Astrocyte of the cerebellum (primary cell): ENCODE measurements at regions not wholly inside any gene's neighbourhood (a gene's known extent, or its start where the extent isn't known, plus 50 kb on each side); places are given as distances from the start of the nearest gene placed in this dataset.

Experiments used
- DNase-seq: peaks from one replicate; pipeline ENCODE4 v3.0.0-alpha.2; 2011; ENCODE audit warnings: low read depth
- H3K4me3 ChIP-seq: 2 replicates; pipeline ENCODE4 v1.5.1; 2011; ENCODE audit warnings: mild to moderate bottlenecking, low read depth, low read length, moderate library complexity
- in situ Hi-C: cut with HindIII; loops from 2 replicates; pipeline ENCODE4 v1.10.0; 2017; ENCODE audit warnings: low sequenced_read_pairs
- TF ChIP-seq, protein P1 (sequence below): IDR thresholded peaks from 2 replicates; pipeline ENCODE4 v1.5.1; 2012; ENCODE audit warnings: low read length, low read depth, moderate library complexity, mild to moderate bottlenecking; ENCODE audit errors: missing control alignments

DNA sequence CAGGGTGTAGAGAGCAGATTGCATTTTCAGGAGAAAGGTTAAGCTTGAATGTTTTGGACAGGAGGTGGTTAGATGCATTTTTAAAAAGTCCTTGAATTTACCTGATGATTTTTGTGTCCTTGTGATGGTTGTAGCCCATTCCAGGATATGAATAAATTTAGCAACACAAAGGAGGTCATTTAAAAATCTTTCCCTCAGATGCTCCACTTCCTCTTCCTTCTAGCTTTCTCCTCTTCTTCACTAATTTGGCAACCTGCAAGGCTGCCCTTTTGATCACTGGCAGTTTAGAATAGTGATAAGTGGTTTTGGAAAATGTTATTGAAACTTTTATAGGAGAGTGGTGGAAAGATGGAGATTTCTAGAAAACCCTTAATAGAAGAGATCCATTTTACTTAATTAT lies 124.0 kb downstream of the LMO4 start:
- no peak overlapping the region for H3K4me3 ChIP-seq
- DNase-seq, result no peak
- TF ChIP-seq, protein P1, sequence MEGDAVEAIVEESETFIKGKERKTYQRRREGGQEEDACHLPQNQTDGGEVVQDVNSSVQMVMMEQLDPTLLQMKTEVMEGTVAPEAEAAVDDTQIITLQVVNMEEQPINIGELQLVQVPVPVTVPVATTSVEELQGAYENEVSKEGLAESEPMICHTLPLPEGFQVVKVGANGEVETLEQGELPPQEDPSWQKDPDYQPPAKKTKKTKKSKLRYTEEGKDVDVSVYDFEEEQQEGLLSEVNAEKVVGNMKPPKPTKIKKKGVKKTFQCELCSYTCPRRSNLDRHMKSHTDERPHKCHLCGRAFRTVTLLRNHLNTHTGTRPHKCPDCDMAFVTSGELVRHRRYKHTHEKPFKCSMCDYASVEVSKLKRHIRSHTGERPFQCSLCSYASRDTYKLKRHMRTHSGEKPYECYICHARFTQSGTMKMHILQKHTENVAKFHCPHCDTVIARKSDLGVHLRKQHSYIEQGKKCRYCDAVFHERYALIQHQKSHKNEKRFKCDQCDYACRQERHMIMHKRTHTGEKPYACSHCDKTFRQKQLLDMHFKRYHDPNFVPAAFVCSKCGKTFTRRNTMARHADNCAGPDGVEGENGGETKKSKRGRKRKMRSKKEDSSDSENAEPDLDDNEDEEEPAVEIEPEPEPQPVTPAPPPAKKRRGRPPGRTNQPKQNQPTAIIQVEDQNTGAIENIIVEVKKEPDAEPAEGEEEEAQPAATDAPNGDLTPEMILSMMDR, result no peak
- in situ Hi-C loops, result no loop called here

DNA sequence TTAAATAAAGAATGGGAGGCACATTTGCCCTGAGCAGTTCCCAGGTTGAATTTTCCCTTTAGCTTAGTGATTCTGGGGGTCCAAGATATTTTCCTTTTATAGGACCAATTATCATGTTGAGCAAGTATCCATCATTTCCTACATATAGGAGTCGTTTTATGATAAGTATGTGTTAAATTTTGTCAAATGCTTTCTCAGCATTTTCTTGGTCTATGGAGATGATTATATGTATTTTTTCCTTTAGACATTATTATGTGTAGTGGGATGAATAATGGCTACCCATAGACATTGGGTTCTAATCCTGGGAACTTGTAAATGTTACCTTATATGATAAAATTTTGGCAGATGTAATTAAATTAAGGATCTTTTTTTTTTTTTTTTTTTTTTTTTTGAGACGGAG lies 128.7 kb downstream of the LMO4 start:
- TF ChIP-seq, protein P1, result no peak
- DNase-seq, result no peak
- H3K4me3 ChIP-seq, result no peak overlapping the region
- in situ Hi-C loops, result no loop called here

DNA sequence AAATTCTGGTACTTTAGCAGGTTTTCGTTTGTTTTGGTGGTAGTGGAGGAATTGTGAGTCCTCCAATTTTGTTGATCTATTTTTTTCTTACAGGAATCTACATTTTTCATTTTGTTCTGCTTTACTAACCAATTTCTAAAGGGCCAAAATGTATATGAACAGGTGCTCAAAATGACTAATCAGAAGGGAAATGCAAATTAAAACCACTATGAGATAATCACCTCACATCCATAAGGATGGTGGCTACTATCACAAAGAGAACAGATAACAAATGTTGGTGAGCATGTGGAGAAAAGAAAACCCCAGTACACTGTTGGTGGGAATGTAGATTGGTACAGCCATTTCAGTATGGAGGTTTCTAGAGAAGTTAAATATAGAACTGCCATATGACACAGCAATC lies 134.2 kb downstream of the LMO4 start:
- no peak for DNase-seq
- in situ Hi-C loops, result no loop called here
- TF ChIP-seq, protein P1, result no peak
- H3K4me3 ChIP-seq, result no peak overlapping the region

DNA sequence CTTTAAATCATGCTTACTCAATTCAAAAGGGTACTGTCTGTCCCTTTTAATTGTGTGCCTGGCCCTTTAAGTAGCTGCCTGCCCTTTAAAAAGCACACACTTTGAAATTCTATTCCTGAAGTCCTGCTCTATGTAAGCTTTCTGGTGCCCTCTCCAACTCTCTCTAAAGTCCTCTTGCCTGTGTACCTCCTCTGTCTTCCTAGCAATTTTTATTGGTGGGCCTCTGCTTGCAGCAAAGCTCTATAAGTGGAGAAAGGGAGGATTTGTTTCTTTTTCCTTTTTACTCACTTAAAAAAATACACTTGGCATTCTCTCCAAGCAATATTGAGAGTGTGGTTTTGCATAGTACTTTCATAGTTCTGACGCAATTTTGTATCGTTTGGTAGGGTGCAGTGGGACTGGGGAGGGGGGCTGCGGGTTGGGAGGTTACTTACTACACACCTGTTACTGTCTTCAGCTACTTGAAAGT lies 135.4 kb downstream of the LMO4 start:
- in situ Hi-C loops, result no loop called here
- TF ChIP-seq, protein P1, result no peak
- no peak overlapping the region for H3K4me3 ChIP-seq
- no peak for DNase-seq

DNA sequence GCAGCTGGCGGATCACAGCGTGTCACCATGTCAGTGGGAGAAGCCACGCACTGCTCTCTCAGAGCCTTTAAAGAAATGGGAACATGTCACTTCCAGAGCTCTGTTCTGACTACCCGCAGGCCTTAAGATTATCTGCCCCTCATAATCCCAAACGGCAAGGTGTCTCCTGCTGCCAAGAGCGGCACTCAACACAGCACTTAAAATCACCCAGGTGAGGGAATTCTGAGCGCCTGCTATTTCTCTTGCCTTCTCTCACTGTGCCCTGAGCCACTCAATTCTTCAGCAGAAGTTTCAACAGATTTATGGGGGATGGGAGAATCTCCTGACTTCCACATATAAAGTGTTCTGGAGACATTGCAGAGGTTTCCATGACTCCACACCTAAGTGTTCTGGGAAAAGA lies 137.9 kb downstream of the LMO4 start:
- in situ Hi-C loops, result no loop called here
- TF ChIP-seq, protein P1, result no peak
- DNase-seq, result no peak
- H3K4me3 ChIP-seq, result no peak overlapping the region

DNA sequence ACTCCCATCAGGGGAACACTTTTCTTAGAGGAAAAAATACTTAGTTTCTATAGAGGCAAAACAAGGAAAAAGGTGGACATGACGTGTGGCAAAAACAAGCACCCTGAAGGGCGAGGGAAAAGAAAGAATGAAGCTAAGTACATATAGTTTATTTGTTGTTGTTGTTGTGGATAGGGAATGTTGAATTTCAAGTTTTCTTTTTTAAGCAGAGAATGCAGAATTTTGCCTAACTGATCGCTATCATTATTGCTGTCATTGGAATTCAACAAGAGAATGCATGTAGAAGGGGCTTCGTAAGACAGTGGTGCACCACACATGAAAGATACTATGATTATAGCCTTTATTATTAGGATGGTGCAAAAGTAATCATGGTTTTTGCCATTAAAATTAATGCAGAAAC lies 144.0 kb downstream of the LMO4 start:
- H3K4me3 ChIP-seq, result no peak overlapping the region
- DNase-seq, result no peak
- in situ Hi-C loops, result no loop called here
- TF ChIP-seq, protein P1, result no peak

DNA sequence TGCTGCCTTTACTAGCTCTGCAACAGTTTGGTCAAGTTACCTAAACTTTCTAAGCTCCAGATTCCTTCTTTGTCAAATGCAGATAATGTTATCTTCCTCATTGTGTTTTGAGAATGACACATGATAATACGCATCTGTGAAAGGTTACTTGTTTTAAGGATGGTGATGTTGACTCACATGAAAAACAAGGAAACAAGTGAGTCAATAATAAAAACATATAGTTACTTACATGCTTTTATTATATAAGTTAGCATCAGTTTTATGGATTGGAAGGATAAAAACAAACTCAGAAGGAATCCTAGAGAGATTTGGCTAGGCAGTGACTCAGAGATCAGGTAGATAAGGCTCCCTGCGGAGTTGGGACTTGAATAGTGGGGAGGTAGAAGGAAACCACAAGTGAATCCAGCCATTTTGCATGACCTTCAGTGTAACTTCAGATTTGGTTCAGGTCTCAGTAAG lies 144.6 kb downstream of the LMO4 start:
- DNase-seq, result no peak
- in situ Hi-C loops, result no loop called here
- no peak overlapping the region for H3K4me3 ChIP-seq
- TF ChIP-seq, protein P1, result no peak
